ENCODE measurements at regions not wholly inside any gene's neighbourhood (a gene's known extent, or its start where the extent isn't known, plus 50 kb on each side); places are given as distances from the start of the nearest gene placed in this dataset.

DNA sequence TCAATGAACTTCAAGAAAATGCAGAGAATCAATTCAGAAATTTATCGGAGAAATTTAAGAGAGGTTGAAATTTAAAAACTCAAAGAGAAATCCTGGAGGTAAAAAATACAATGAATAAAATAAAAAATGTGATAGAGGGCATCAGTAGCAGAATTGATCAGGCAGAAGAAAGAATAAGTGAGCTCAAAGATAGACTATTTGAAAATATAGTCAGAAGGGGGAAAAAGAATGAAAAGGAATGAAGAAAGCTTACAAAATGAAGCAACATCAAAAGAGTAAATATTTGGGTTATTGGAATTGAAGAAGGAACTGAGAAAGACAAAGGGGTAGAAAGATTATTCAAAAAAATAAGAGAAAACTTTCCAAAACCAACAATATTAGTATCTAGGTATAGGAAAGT is 291.4 kb downstream of the SH2D4B start:
- no peak for TF ChIP-seq NFIC (IDR thresholded peaks at IDR 0.05)
- TF ChIP-seq RAD21 (IDR thresholded peaks at IDR 0.05; ENCODE audit: low read depth) = no peak
- no peak for TF ChIP-seq CEBPB (IDR thresholded peaks at IDR 0.05)
- TF ChIP-seq, protein P1, sequence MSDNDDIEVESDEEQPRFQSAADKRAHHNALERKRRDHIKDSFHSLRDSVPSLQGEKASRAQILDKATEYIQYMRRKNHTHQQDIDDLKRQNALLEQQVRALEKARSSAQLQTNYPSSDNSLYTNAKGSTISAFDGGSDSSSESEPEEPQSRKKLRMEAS (IDR thresholded peaks at IDR 0.05) = no peak
- no peak for TF ChIP-seq TCF12 (IDR thresholded peaks at IDR 0.05; ENCODE audit: low read depth)
- no peak for TF ChIP-seq ZBTB7A (IDR thresholded peaks at IDR 0.05; ENCODE audit: low read depth)
- no peak for TF ChIP-seq FOXM1 (IDR thresholded peaks at IDR 0.05; ENCODE audit: borderline replicate concordance, low read depth)
- TF ChIP-seq, protein P2, sequence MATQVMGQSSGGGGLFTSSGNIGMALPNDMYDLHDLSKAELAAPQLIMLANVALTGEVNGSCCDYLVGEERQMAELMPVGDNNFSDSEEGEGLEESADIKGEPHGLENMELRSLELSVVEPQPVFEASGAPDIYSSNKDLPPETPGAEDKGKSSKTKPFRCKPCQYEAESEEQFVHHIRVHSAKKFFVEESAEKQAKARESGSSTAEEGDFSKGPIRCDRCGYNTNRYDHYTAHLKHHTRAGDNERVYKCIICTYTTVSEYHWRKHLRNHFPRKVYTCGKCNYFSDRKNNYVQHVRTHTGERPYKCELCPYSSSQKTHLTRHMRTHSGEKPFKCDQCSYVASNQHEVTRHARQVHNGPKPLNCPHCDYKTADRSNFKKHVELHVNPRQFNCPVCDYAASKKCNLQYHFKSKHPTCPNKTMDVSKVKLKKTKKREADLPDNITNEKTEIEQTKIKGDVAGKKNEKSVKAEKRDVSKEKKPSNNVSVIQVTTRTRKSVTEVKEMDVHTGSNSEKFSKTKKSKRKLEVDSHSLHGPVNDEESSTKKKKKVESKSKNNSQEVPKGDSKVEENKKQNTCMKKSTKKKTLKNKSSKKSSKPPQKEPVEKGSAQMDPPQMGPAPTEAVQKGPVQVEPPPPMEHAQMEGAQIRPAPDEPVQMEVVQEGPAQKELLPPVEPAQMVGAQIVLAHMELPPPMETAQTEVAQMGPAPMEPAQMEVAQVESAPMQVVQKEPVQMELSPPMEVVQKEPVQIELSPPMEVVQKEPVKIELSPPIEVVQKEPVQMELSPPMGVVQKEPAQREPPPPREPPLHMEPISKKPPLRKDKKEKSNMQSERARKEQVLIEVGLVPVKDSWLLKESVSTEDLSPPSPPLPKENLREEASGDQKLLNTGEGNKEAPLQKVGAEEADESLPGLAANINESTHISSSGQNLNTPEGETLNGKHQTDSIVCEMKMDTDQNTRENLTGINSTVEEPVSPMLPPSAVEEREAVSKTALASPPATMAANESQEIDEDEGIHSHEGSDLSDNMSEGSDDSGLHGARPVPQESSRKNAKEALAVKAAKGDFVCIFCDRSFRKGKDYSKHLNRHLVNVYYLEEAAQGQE (IDR thresholded peaks at IDR 0.05; ENCODE audit: low read depth) = no peak
- TF ChIP-seq, protein P3, sequence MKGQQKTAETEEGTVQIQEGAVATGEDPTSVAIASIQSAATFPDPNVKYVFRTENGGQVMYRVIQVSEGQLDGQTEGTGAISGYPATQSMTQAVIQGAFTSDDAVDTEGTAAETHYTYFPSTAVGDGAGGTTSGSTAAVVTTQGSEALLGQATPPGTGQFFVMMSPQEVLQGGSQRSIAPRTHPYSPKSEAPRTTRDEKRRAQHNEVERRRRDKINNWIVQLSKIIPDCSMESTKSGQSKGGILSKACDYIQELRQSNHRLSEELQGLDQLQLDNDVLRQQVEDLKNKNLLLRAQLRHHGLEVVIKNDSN (IDR thresholded peaks at IDR 0.05) = no peak

Data from Ishikawa (cell line).